Central memory CD8-positive, alpha-beta T cell (primary cell): ENCODE measurements at regions not wholly inside any gene's neighbourhood (a gene's known extent, or its start where the extent isn't known, plus 50 kb on each side); places are given as distances from the start of the nearest gene placed in this dataset.
"Not testable (repeated sequence)": the region's sequence is repeated elsewhere in the genome, so short reads cannot be mapped to it uniquely, and the experiment has no call there.

Experiments
- ATAC-seq: fragments of 150-1000 bp; cut with Tn5 transposase; replicated peaks from 2 replicates; pipeline ENCODE4 v1.10.0; 2022; ENCODE audit warnings: mild to moderate bottlenecking, moderate FRiP score, moderate number of reproducible peaks; ENCODE audit not compliant: poor library complexity, severe bottlenecking; ENCODE audit errors: extremely low read depth
- DNase-seq, 2 donors: peaks; one replicate each; pipeline ENCODE4 v3.0.0; 2021; ENCODE audit warnings: low spot score in 2 of 2
- H3K27ac Mint-ChIP-seq: one replicate; pipeline ENCODE4 v1.8.0; 2022; ENCODE audit warnings: low read depth, mild to moderate bottlenecking, moderate library complexity, mixed read lengths
- H3K27me3 Mint-ChIP-seq: one replicate; pipeline ENCODE4 v1.8.0; 2022; ENCODE audit warnings: mixed read lengths
- H3K36me3 Mint-ChIP-seq: one replicate; pipeline ENCODE4 v1.8.0; 2022; ENCODE audit warnings: mild to moderate bottlenecking, moderate library complexity, mixed read lengths; ENCODE audit not compliant: insufficient read depth
- H3K4me1 Mint-ChIP-seq: one replicate; pipeline ENCODE4 v1.8.0; 2022; ENCODE audit warnings: mixed read lengths
- H3K4me3 Mint-ChIP-seq: one replicate; pipeline ENCODE4 v1.8.0; 2022; ENCODE audit warnings: mild to moderate bottlenecking, moderate library complexity, mixed read lengths
- H3K9me3 Mint-ChIP-seq: one replicate; pipeline ENCODE4 v1.8.0; 2022; ENCODE audit warnings: mixed read lengths

DNA sequence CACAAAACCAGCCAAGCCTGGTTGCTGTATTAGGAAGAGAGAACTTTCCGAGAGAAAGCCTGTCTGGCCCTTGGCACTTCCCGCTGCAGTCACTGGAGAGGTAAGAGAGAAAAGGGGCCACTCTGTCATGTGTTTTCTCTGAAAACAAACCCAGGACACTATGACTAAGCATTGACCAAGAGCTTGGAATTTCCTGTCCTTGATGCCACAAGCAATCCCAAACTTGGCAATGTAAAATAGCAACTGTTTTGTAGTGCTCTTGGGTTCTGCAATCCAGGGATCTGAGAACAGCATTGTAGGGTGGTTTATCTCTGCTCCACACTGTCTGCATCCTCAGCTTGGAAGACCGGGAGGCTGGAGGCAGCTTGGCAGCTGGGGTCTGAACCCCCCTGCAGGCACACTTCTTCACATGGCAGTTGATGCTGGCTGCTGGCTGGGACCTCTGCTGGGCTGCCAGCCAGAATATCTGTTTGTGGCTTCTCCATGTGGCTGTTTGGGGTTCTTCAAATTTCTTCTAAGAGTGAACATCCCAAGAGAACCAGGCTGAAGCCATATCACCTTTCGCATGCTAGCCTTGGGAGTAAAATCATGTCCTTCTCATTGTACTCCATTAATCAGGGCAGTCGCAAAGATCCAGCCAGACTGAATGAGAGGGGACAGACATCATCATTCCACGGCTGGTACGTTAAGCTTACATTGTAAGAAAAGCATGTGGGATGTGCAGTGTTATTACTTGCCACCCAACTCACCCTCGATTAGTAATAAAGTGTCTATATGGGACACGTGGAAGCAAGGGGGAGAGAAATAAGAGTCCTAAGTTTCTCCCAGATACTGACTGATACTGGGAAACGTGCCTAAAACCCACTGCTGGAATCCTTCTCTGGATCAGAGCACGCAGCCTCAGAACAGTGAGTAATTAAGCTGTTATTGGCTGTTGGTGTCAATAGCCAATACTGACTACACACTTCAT is 537.4 kb upstream of the B3GAT1 start:
- Mint-ChIP-seq H3K36me3 (no peaks in the 10 kb centered on the region), H3K4me3 (no peak overlapping the region)

DNA sequence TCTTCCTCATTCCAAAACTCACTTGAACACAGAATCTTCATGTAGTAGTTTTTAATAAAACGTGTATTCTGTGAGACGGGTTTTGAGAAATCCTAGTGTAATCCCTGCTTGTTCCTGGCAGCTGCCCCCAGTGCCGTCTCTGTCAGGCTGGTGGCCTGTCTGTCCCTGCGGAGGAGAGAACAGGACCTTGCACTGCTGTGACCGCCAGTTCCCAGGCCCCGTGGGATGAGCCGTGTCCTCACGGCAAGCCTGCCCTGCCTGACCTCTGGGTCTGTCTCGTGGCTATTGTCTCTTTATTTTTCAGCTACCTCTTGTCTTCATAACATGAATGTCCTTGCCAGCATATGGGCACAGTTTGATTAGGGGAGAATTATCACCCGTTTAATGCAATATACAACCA is 535.5 kb upstream of the B3GAT1 start:
- H3K36me3 Mint-ChIP-seq: no peaks in the 10 kb centered on the region
- no peaks in the 10 kb centered on the region for H3K4me1 Mint-ChIP-seq
- ATAC-seq (no peak), DNase-seq (no peak)
- H3K27me3 Mint-ChIP-seq: peaks cover 44% of the 10 kb centered on the region
- H3K9me3 Mint-ChIP-seq: no peaks in the 10 kb centered on the region
- no peak overlapping the region for H3K27ac Mint-ChIP-seq
- no peak overlapping the region for H3K4me3 Mint-ChIP-seq

More for the DNA sequence above, 537.4 kb upstream of the B3GAT1 start:
- Mint-ChIP-seq H3K27ac (no peak overlapping the region), H3K9me3 (no peaks in the 10 kb centered on the region), H3K4me1 (no peaks in the 10 kb centered on the region), H3K27me3 (peaks cover 29% of the 10 kb centered on the region)
- DNase-seq (no peak), ATAC-seq (no peak)

DNA sequence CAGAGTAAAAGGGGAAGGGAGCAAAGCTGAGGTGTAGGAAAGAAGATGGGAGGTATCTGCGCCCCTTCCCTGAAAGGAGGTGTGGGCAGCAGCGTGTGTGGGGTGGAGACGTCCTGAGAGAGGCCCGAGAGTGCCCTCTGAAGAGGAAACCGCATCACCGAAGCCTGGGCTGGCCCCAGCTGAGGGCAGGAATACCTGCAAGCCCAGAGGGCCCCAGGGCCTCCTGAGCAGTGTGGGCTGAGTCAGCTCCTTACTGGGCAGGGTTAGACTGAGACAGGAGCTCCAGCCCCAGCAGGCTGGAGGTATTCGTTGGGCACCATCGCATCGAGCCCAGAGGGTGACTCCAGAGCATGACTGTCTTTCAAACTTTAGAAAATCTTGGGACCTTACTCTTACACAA is 534.0 kb upstream of the B3GAT1 start:
- ATAC-seq: no peak
- H3K27ac Mint-ChIP-seq: no peak overlapping the region
- no peak overlapping the region for H3K4me3 Mint-ChIP-seq
- DNase-seq: no peak
- no peaks in the 10 kb centered on the region for H3K36me3 Mint-ChIP-seq
- H3K27me3 Mint-ChIP-seq: peaks cover 52% of the 10 kb centered on the region
- no peaks in the 10 kb centered on the region for H3K9me3 Mint-ChIP-seq
- H3K4me1 Mint-ChIP-seq: no peaks in the 10 kb centered on the region

DNA sequence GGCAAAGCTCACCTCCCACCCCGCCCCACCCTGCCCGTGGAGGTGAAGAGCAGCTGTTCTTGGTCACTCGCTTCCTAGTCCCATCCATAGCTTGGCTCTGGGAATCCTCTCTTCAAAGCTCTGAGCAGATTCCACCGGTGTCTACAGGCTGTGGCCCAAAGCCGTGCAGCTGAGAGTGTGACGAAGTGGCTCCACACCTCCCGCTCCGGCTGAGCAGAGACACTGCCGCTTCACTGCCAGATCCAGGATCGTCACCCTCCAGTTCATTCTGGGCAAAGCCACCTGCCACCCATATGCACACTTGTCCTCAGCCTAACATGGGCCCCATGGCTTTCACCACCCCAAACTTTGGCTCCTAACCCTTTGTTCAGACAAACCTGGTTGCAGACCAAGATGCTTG is 532.9 kb upstream of the B3GAT1 start:
- Mint-ChIP-seq H3K36me3 (no peaks in the 10 kb centered on the region), H3K9me3 (no peaks in the 10 kb centered on the region), H3K4me3 (no peak overlapping the region), H3K27ac (no peak overlapping the region), H3K27me3 (peaks cover 57% of the 10 kb centered on the region), H3K4me1 (no peaks in the 10 kb centered on the region)
- ATAC-seq (no peak), DNase-seq (no peak)

DNA sequence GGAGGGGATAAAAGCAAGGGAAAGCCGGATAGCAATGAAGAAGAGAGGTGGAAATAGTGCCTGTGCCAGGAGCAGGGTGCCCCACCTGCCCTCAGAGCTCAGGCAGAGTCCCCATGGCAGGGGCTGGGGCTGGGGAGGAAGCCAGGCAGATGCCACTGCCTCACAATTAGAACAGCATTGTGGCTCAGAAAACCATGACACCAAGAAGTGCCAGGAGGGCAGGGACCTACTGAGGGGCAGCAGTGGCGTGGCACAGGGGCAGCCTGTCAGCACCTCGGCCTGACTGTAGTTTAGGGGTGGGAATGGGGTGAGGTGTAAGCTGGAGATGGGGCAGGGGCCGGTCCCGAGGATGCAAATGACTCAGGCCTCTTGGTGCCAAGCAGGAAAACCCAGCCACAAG is 532.1 kb upstream of the B3GAT1 start:
- no peak overlapping the region for H3K4me3 Mint-ChIP-seq
- no peak for DNase-seq
- H3K27ac Mint-ChIP-seq: no peak overlapping the region

GRCh38 chr11:134943544-134943943 is 531.5 kb upstream of the B3GAT1 start:
- H3K36me3 Mint-ChIP-seq: no peaks in the 10 kb centered on the region
- H3K4me1 Mint-ChIP-seq: no peaks in the 10 kb centered on the region
- no peaks in the 10 kb centered on the region for H3K9me3 Mint-ChIP-seq

More for the DNA sequence above, 532.1 kb upstream of the B3GAT1 start:
- peaks cover 58% of the 10 kb centered on the region for H3K27me3 Mint-ChIP-seq
- ATAC-seq: no peak
- no peaks in the 10 kb centered on the region for H3K9me3 Mint-ChIP-seq
- H3K36me3 Mint-ChIP-seq: no peaks in the 10 kb centered on the region
- no peaks in the 10 kb centered on the region for H3K4me1 Mint-ChIP-seq

GRCh38 chr11:134942681-134943080 is 530.6 kb upstream of the B3GAT1 start:
- no peaks in the 10 kb centered on the region for H3K9me3 Mint-ChIP-seq
- no peak for ATAC-seq
- no peak for DNase-seq
- H3K27me3 Mint-ChIP-seq: peaks cover 68% of the 10 kb centered on the region
- no peaks in the 10 kb centered on the region for H3K4me1 Mint-ChIP-seq
- H3K27ac Mint-ChIP-seq: no peak overlapping the region
- no peaks in the 10 kb centered on the region for H3K36me3 Mint-ChIP-seq
- H3K4me3 Mint-ChIP-seq: no peak overlapping the region

More at GRCh38 chr11:134943544-134943943, 531.5 kb upstream of the B3GAT1 start:
- no peak for DNase-seq
- Mint-ChIP-seq H3K4me3 (no peak overlapping the region), H3K27ac (no peak overlapping the region), H3K27me3 (peaks cover 64% of the 10 kb centered on the region)
- no peak for ATAC-seq

DNA sequence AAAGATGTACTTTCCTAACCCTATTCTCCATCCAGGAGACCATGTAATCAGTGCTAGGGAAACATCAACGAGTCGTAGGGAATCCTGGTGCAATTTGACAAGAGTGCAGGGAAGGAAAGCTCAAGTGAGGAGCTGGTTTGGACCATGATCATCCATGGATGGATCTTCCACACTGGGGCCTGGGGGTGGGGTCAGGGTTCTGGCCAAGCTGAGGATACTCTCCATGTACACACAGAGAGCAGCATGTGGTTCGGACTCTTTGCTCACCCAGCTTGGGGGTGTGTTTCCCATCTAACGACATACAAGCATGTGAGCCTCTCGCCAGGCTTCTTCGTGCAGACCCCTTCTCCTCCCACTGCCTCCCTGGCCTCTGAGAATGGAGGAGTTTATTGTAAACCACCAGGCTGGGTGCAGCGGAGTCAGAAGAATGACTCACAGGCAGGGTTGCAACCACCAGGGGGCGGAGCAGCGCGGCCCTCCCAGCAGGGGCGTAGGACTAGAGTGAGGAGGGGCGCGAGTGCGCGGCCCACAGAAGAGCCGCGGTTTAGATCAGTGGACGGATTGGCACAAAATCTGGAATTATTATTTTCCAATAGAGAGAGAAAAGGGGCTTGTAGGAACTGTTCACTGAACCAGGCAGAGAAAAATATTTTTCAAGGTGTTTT is 530.0 kb upstream of the B3GAT1 start:
- not testable (repeated sequence) for DNase-seq, H3K4me3 Mint-ChIP-seq, H3K27ac Mint-ChIP-seq, ATAC-seq, H3K4me1 Mint-ChIP-seq, H3K9me3 Mint-ChIP-seq, H3K36me3 Mint-ChIP-seq
- H3K27me3 Mint-ChIP-seq: peaks cover 68% of the 10 kb centered on the region

GRCh38 chr11:134941326-134941725 is 529.3 kb upstream of the B3GAT1 start:
- Mint-ChIP-seq H3K27me3 (peaks cover 71% of the 10 kb centered on the region), H3K9me3 (no peaks in the 10 kb centered on the region), H3K36me3 (no peaks in the 10 kb centered on the region), H3K4me1 (no peaks in the 10 kb centered on the region), H3K27ac (no peak overlapping the region), H3K4me3 (no peak overlapping the region)
- DNase-seq (no peak), ATAC-seq (no peak)

- no peak for DNase-seq
- no peak for ATAC-seq
- Mint-ChIP-seq H3K27me3 (peaks cover 73% of the 10 kb centered on the region), H3K4me1 (no peaks in the 10 kb centered on the region), H3K4me3 (no peak overlapping the region), H3K27ac (no peak overlapping the region), H3K36me3 (no peaks in the 10 kb centered on the region), H3K9me3 (no peaks in the 10 kb centered on the region)
Measured at GRCh38 chr11:134940441-134941126, 528.5 kb upstream of the B3GAT1 start.

DNA sequence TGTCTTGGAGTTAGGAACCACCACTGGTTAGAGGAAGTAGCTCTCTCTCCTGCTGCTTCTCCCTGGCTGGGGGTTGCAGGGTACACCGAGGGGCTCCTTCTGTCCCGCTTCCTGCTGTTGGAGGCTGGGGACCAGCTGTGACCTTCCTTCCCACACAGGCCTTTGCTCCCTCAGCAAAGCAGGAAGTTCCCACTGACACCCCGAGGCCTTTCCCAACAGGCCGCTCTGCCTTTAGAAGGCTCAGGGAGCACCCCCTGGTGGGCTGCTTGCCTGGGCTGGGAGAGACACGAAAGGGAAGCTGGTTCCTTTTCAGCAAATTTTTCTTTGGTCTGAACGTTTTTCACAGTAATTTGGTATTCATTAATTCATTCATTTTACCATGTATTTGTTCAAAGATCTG is 527.9 kb upstream of the B3GAT1 start:
- Mint-ChIP-seq H3K36me3 (no peaks in the 10 kb centered on the region), H3K27ac (no peak overlapping the region), H3K9me3 (no peaks in the 10 kb centered on the region), H3K4me1 (no peaks in the 10 kb centered on the region), H3K27me3 (peaks cover 73% of the 10 kb centered on the region), H3K4me3 (no peak overlapping the region)
- ATAC-seq (no peak), DNase-seq (no peak)

- no peak overlapping the region for H3K4me3 Mint-ChIP-seq
- no peak overlapping the region for H3K27ac Mint-ChIP-seq
- DNase-seq (no peak), ATAC-seq (no peak)
- H3K4me1 Mint-ChIP-seq: no peaks in the 10 kb centered on the region
- H3K36me3 Mint-ChIP-seq: no peaks in the 10 kb centered on the region
- H3K27me3 Mint-ChIP-seq: peaks cover 67% of the 10 kb centered on the region
- no peaks in the 10 kb centered on the region for H3K9me3 Mint-ChIP-seq
Measured at GRCh38 chr11:134939031-134939430, 527.0 kb upstream of the B3GAT1 start.
